ENCODE measurements at regions not wholly inside any gene's neighbourhood (a gene's known extent, or its start where the extent isn't known, plus 50 kb on each side); places are given as distances from the start of the nearest gene placed in this dataset.

DNA sequence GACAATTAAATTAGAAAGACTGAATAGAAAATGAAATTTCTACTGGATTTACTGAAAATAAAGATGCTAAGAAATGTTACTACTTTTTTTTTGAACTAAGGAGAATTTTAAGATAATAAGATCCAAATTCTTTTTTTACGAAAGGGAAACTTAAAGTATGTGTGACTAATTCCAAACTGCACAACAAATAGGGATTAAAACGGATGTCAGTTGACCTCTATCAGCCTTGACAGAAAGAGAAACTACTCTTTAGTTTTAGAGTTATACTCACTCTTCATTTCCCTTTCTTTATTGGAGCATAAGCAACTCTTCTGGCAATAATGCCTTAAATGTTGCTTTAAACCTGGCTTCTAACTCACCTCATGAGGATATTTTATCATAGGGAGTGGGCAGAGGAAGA, 273.8 kb downstream of the SLITRK6 start:
- ChIA-PET CTCF (no interaction called here), POLR2A (ENCODE audit: unreplicated experiment) (no interaction called here)
- Histone ChIP-seq H3K36me3 (ENCODE audit: control insufficient read depth, insufficient read depth, low read length) (no peaks in the 10 kb centered on the region), H4K8ac (ENCODE audit: low read depth in 2 of 2, low read length in 2 of 2) (peak overlapping the region; percentile 14 to 56; a peak in 2 of 4 replicates), H3K18ac (ENCODE audit: low read depth, low read length) (peak overlapping the region; percentile 92), H3K9me1 (ENCODE audit: insufficient read depth, low read length) (0 out of 2 replicates have a peak, but pooled peaks cover 2% of the 10 kb centered on the region), H3K27me3 (ENCODE audit: control insufficient read depth, insufficient read depth, low read length) (no peaks in the 10 kb centered on the region), H3K9me3 (ENCODE audit: control insufficient read depth, insufficient read depth, low read length) (no peaks in the 10 kb centered on the region), H2BK5ac (ENCODE audit: low read depth, low read length, poor library complexity, severe bottlenecking) (peak overlapping the region; percentile 70), H3K56ac (ENCODE audit: extremely low read depth, insufficient read depth, low read length) (no peak overlapping the region), H2BK15ac (ENCODE audit: low read depth, low read length) (0 out of 3 replicates have a peak overlapping the region, but pooled peaks have one; percentile 64), H3K4me2 (ENCODE audit: low read depth, low read length) (peak overlapping the region; percentile 44; the same call in 1 of the 2 replicates), H4K91ac (ENCODE audit: insufficient read depth, low read depth, low read length) (no peak overlapping the region; the same call in 1 of the 2 replicates), H4K20me1 (ENCODE audit: insufficient read depth, low read length) (no peaks in the 10 kb centered on the region), H3K79me1 (ENCODE audit: low read depth in 1 of 2, low read length in 2 of 2) (no peaks in the 10 kb centered on the region), H3K23ac (ENCODE audit: low read depth, low read length) (no peak overlapping the region; the same call in 1 of the 2 replicates), H3K27ac (ENCODE audit: insufficient read depth, low read length) (no peak overlapping the region), H3K4me1 (ENCODE audit: control insufficient read depth, insufficient read depth, low read length) (peaks cover 6% of the 10 kb centered on the region), H3K14ac (replicated peaks; ENCODE audit: low read depth, low read length) (peak overlapping the region; percentile 66), H2AK5ac (ENCODE audit: low read depth, low read length) (no peak overlapping the region), H2BK120ac (ENCODE audit: low read depth, low read length) (peak overlapping the region; percentile 36; the same call in 1 of the 2 replicates), H3K4me3 (ENCODE audit: insufficient read depth, low read depth, low read length) (no peak overlapping the region), H3K4ac (ENCODE audit: low read depth, low read length) (peak overlapping the region; percentile 10; the same call in 1 of the 2 replicates), H2BK20ac (ENCODE audit: low read depth, low read length) (peak overlapping the region; percentile 50), H2AFZ (replicated peaks; ENCODE audit: low read length, poor library complexity) (no peak overlapping the region), H3K9ac (ENCODE audit: low read depth, low read length) (no peak overlapping the region), H4K5ac (ENCODE audit: low read depth, low read length) (peak overlapping the region; percentile 70; the same call in 1 of the 2 replicates), H2AK9ac (replicated peaks; ENCODE audit: low read depth, low read length, poor library complexity) (no peak overlapping the region)
- in situ Hi-C loops (cut with MboI; ENCODE audit: low sequenced_read_pairs): no loop called here
- no TSS peak for BruUV-seq (replicated peaks)
- no peak for DNase-seq
- no peak for TF ChIP-seq ELK1 (IDR thresholded peaks at IDR 0.05; ENCODE audit: borderline replicate concordance, low read depth, low read length)
- WGBS, 2 experiments (ENCODE audit: extremely low coverage in 2 of 2, insufficient read length in 1 of 2): no CpG with 5 or more reads among the region's 2 CpGs
- intact Hi-C loops (cut with micrococcal nuclease): loop anchor here (5.0 kb wide), 2 partner anchors 202 to 272 kb away; partner anchors contain the start of gene SLITRK6
- dilution Hi-C loops (cut with HindIII; ENCODE audit: low sequenced_read_pairs, unreplicated experiment): no loop called here
- no peak for ATAC-seq (ENCODE audit: low read depth)

All from IMR-90 (cell line).